NCI-H345 treated with DMSO at 0.1 percent for 48 hours (cell line): ENCODE measurements at regions not wholly inside any gene's neighbourhood (a gene's known extent, or its start where the extent isn't known, plus 50 kb on each side); places are given as distances from the start of the nearest gene placed in this dataset.
A peak's percentile ranks its signal among the peaks of the same experiment; 100 is the strongest.
"Not testable (repeated sequence)": the region's sequence is repeated elsewhere in the genome, so short reads cannot be mapped to it uniquely, and the experiment has no call there.

ENCODE experiments used
- DNase-seq: peaks from one replicate; lab custom pipeline; 2025; ENCODE audit not compliant: unreplicated experiment; lab: John Stamatoyannopoulos, UW

GRCh38 chr1:201636510-201636971, 97.6 kb downstream of the NAV1 start:
- no peak for DNase-seq

DNA sequence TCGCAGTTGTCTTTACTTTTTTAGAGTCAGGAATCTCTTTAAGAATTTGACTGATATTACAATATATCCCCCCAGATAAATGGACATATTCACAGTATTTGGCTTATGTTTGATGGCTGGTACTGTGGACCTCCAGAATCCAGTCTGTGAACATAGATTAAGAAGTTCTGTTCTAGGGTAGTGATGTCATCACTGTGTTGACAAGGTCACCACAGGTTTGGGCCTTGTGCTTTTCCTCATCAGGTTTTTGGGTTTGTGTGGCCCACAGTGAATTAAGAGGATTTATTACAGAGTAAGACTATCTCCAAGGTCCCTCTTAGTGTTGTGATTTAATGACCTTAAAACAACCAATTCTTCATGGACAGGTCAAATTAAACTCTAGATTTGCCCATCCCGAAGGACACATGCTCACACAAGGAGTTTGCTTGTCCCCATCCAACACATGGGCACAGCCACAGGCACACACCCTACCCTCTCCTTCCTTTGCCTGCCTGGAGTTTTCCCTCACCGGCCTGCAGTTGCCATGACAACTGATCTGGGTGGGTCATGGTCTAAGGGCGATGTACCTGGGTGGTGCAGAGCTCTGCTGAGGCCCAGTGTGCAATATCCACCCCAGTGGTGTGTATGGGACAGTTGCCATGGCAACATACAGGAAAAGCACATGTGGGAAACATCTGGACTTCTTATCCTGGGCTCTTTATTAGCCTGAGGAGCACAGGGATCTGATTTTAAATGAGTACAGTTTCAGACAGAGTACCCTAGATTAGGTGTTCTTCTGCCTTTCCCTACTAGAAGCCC, 98.6 kb downstream of the NAV1 start:
- DNase-seq, result no peak

DNA sequence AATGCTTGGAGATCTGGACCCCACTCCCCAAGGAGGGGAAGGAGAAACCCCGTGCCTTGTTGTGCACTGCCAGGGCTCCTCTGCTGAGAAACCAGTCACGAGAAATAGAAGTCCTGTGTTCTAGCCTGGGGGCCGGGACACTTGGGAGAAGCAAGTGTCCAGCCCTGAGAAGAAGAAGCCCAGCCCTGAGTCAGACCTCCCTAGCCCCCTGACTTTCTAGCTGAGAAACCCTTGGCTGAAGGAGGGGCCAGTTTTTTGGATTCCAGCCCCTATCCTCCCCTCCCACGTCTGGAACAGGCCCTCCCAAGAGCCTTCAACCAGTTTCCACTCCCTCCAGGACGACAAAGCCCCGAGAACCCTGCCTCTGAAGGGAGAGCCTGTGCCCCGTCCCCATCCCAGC, 100.5 kb downstream of the NAV1 start:
- no peak for DNase-seq

GRCh38 chr1:201639826-201640225, 100.9 kb downstream of the NAV1 start:
- no peak for DNase-seq

- DNase-seq, result no peak
Measured at GRCh38 chr1:201640624-201641023, 101.7 kb downstream of the NAV1 start.

- DNase-seq, result no peak
Measured at GRCh38 chr1:201641524-201642253, 102.8 kb downstream of the NAV1 start.

- no peak for DNase-seq
Measured at GRCh38 chr1:201643835-201644104, 104.8 kb downstream of the NAV1 start.

GRCh38 chr1:201644197-201644596, 105.3 kb downstream of the NAV1 start:
- DNase-seq, result no peak

DNA sequence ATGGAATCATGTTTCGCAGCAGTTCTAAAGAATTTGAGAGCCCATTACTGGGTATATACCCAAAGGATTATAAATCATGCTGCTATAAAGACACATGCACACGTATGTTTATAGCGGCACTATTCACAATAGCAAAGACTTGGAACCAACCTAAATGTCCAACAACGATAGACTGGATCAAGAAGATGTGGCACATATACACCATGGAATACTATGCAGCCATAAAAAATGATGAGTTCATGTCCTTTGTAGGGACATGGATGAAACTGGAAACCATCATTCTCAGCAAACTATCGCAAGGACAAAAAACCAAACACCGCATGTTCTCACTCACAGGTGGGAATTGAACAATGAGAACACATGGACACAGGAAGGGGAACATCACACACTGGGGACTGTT, 106.1 kb downstream of the NAV1 start:
- not testable (repeated sequence) for DNase-seq

- no peak for DNase-seq
Measured at GRCh38 chr1:201645956-201646355, 107.0 kb downstream of the NAV1 start.

DNA sequence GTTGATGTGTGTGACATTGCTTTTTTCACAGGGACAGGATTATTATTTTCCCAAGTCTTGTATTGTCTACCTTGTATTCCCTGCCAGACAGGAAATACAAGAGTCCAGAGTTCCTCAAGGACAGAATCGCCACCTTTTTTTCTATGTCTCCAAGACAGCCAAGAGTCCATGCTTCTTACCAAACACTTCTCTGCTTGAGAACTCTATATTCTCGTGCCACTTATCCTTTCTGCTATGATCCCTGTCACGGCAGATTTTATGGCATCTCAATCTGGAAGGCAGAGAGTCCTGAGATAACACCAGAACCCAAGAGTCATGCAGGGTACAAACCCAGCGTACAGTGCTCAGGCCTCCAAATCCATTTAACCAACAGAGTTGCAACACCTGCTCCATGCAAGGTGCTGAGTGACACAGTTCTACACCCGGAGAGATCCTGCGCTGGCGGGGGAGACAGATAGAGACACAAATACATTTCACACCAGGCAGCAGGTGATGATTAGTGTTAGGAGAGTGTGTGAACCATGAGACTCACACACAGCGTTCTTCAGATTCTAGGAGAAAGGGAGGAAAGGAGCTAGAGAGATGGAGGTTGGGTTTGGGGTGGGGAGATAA, 107.6 kb downstream of the NAV1 start:
- no peak for DNase-seq

GRCh38 chr1:201647094-201647493, 108.2 kb downstream of the NAV1 start:
- no peak for DNase-seq

DNA sequence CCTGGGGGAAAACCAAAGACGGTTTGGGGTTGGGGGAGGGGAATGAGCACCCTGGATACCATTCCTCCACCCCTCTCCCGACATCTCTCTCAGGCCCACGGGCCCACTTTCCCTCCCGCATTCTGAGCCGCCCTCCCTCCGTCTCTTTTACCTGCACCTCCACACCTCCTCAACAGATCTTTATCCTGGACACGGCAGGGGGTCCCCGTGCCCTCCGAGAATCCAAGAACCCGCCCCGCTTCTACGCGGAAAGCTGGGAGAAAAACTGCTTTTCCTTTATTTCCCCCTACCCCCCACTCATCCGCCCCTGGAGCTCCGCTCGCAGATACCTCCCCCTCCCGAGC, 108.8 kb downstream of the NAV1 start:
- DNase-seq, result no peak

GRCh38 chr1:201648066-201648906, 109.4 kb downstream of the NAV1 start:
- DNase-seq, result peak; percentile 20

GRCh38 chr1:201648907-201649721, 110.2 kb downstream of the NAV1 start:
- peak; percentile 20 for DNase-seq

DNA sequence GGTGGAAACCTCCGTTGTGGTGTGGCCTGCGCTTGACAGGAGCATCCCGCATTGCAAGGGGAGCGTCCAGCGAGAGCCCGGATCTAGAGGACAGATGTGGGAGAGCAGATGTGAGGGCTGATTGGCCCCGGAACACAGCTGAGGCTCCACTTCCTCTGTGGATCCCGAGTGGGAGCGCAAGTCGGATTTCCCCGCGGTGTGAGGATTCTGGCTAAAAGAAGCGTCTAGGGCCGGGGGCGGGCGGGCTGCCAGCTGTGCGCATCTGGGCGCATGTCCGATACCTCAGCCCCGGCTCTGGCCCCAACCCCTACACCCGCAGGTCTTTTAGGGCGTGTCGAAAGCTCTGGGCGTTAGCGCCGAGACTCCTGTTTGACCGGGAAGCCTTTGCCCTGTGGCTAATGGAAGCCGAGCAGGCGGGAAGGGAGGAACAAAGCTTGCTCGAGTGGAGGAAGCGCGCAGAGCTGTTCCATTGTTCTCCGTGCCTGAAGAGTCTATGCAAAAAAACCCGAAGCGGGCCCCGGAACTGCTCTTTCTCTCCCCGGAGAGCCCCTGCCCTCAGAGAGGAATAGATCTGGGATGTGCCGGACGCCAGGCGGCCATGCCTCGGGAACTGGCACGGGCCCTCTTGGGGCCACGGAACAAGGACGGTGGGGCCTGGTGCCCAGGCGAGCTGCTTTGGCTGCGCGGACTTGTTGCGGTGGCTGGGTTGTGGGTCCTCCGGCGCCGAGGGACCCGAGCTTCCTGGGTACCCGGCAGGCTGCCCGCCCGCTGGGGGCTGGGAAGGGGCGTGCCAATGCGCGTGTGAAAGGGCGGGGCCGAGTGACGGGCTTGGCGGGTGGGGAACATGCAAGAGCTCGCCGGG, 111.1 kb downstream of the NAV1 start:
- DNase-seq, result peak; percentile 59

DNA sequence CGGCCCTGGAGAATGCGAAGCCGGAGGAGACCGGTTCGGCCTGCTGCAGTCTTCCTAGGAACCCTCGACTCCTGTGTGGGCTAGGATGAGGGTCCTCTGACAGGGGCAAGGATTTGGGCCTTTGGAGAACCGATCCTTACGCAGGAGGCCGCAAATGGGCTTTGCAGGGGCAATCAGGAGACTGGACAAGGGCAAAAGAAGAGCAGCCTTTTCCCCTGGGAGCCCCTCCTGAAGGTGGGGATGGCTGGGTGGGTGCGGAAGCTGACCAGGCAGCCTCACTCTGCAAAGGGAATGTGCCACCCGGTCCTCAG, 111.7 kb downstream of the NAV1 start:
- no peak for DNase-seq

DNA sequence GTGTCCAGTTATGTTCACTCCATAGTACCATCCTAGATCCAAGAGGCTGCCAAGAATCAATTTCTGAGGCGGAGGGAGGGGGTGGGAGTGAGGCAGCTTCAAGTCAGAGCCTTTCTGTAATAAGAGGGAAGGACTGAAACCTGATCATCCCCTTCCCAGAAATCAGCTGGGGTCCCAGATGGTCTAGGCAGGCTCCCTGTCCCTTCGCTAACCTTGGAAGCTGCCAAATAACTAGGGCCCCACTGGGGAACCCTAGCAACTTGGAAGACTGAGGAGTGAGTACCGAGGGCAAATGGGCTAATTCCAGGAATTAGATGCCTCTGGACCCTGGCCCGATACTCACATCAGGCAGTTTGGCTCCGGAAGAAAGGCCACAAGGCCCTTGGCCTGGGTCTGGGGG, 113.3 kb downstream of the NAV1 start:
- no peak for DNase-seq

GRCh38 chr1:201653233-201653632, 114.3 kb downstream of the NAV1 start:
- DNase-seq, result no peak

DNA sequence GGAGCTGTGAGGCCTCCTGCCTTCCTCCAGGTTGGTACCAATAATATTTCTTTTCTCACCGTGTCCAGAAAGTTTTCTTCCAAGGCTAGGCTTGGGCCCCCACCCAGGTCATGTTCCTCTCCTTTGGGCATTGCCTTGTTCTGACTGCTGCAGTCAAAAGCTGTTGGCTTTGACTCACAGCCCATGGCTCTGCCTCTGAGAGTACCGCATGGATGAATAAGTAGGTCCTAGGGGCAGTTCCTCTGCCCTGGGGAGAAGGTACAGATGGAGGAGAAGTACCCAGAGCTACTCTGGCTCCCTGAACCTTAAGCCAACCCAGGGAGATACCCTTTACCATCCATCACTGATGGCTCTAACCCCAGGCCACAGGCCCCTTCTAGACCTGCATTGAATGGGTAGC, 115.0 kb downstream of the NAV1 start:
- DNase-seq, result no peak
